NB4 (cell line): ENCODE measurements at regions not wholly inside any gene's neighbourhood (a gene's known extent, or its start where the extent isn't known, plus 50 kb on each side); places are given as distances from the start of the nearest gene placed in this dataset.

ENCODE experiments used
- CTCF ChIP-seq: IDR thresholded peaks from one replicate; pipeline ENCODE4 v1.5.1; 2012; ENCODE audit warnings: low read depth, low read length
- POLR2A ChIP-seq: IDR thresholded peaks from 2 replicates; pipeline ENCODE4 v1.6.1; 2011; ENCODE audit warnings: mild to moderate bottlenecking; ENCODE audit not compliant: insufficient read length; ENCODE audit errors: extremely low read depth

- TF ChIP-seq CTCF, result no peak
- no peak for TF ChIP-seq POLR2A
Measured at GRCh38 chr16:50497592-50497991, 50.6 kb upstream of the NKD1 start.
